Fibroblast of the aortic adventitia (primary cell): ENCODE measurements at regions not wholly inside any gene's neighbourhood (a gene's known extent, or its start where the extent isn't known, plus 50 kb on each side); places are given as distances from the start of the nearest gene placed in this dataset.

ENCODE experiments used
- DNase-seq: peaks from one replicate; pipeline ENCODE4 v3.0.0-alpha.2; 2010; ENCODE audit warnings: low read depth
- H3K4me3 ChIP-seq: 2 replicates; pipeline ENCODE4 v1.5.1; 2011; ENCODE audit warnings: low read depth, mild to moderate bottlenecking, control low read depth, low read length, moderate library complexity
- CTCF ChIP-seq: IDR thresholded peaks from 2 replicates; pipeline ENCODE4 v1.5.1; 2011; ENCODE audit warnings: mild to moderate bottlenecking, low read length, control low read depth, inconsistent platforms; ENCODE audit not compliant: insufficient read depth

- no peak for DNase-seq
- TF ChIP-seq CTCF, result no peak
- no peak overlapping the region for H3K4me3 ChIP-seq
These were observed 365.3 kb upstream of the ZFHX3 start for GRCh38 chr16:73413091-73413829.

- DNase-seq, result no peak
- no peak overlapping the region for H3K4me3 ChIP-seq
- TF ChIP-seq CTCF, result no peak
These were observed 364.5 kb upstream of the ZFHX3 start for GRCh38 chr16:73412416-73412815.

GRCh38 chr16:73408716-73409115, 360.8 kb upstream of the ZFHX3 start:
- no peak for DNase-seq
- no peak for TF ChIP-seq CTCF
- no peak overlapping the region for H3K4me3 ChIP-seq

GRCh38 chr16:73408311-73408710, 360.4 kb upstream of the ZFHX3 start:
- no peak for DNase-seq
- no peak for TF ChIP-seq CTCF
- H3K4me3 ChIP-seq, result no peak overlapping the region

GRCh38 chr16:73405851-73406250, 357.9 kb upstream of the ZFHX3 start:
- no peak for TF ChIP-seq CTCF
- no peak for DNase-seq
- no peak overlapping the region for H3K4me3 ChIP-seq

- H3K4me3 ChIP-seq, result no peak overlapping the region
- no peak for TF ChIP-seq CTCF
- no peak for DNase-seq
These were observed 356.1 kb upstream of the ZFHX3 start for GRCh38 chr16:73404001-73404400.

GRCh38 chr16:73403291-73403690, 355.4 kb upstream of the ZFHX3 start:
- DNase-seq, result no peak
- TF ChIP-seq CTCF, result no peak
- H3K4me3 ChIP-seq, result no peak overlapping the region
